ENCODE measurements at regions not wholly inside any gene's neighbourhood (a gene's known extent, or its start where the extent isn't known, plus 50 kb on each side); places are given as distances from the start of the nearest gene placed in this dataset.
"Not testable (repeated sequence)": the region's sequence is repeated elsewhere in the genome, so short reads cannot be mapped to it uniquely, and the experiment has no call there.

- Histone ChIP-seq H3K9me3 (ENCODE audit: control insufficient read depth, low read length) (no peaks in the 10 kb centered on the region), H3K27me3 (ENCODE audit: control insufficient read depth, insufficient read depth, low read length) (no peaks in the 10 kb centered on the region), H3K4me1 (ENCODE audit: control insufficient read depth, insufficient read depth, low read length) (peaks cover 9% of the 10 kb centered on the region), H3K36me3 (ENCODE audit: control insufficient read depth, insufficient read depth, low read length) (no peaks in the 10 kb centered on the region), H3K4me3 (ENCODE audit: low read length) (no peak overlapping the region), H3K9ac (ENCODE audit: low read length) (no peak overlapping the region)
Observed at GRCh38 chr2:238524426-238524983, 97.8 kb downstream of the ASB1 start.

GRCh38 chr2:238525990-238526389 lies 99.3 kb downstream of the ASB1 start:
- H3K9ac ChIP-seq (ENCODE audit: low read length) = no peak overlapping the region

GRCh38 chr2:238527565-238527964 lies 100.8 kb downstream of the ASB1 start:
- H3K27me3 ChIP-seq (ENCODE audit: control insufficient read depth, insufficient read depth, low read length) = no peaks in the 10 kb centered on the region
- no peaks in the 10 kb centered on the region for H3K9me3 ChIP-seq (ENCODE audit: control insufficient read depth, low read length)
- no peak overlapping the region for H3K9ac ChIP-seq (ENCODE audit: low read length)

More at GRCh38 chr2:238525990-238526389, 99.3 kb downstream of the ASB1 start:
- Histone ChIP-seq H3K4me3 (ENCODE audit: low read length) (no peak overlapping the region), H3K4me1 (ENCODE audit: control insufficient read depth, insufficient read depth, low read length) (peaks cover 17% of the 10 kb centered on the region), H3K27me3 (ENCODE audit: control insufficient read depth, insufficient read depth, low read length) (no peaks in the 10 kb centered on the region), H3K9me3 (ENCODE audit: control insufficient read depth, low read length) (no peaks in the 10 kb centered on the region), H3K36me3 (ENCODE audit: control insufficient read depth, insufficient read depth, low read length) (no peaks in the 10 kb centered on the region)

GRCh38 chr2:238528953-238529781 lies 102.4 kb downstream of the ASB1 start:
- Histone ChIP-seq H3K9ac (ENCODE audit: low read length) (no peak overlapping the region), H3K36me3 (ENCODE audit: control insufficient read depth, insufficient read depth, low read length) (no peaks in the 10 kb centered on the region), H3K9me3 (ENCODE audit: control insufficient read depth, low read length) (no peaks in the 10 kb centered on the region), H3K27me3 (ENCODE audit: control insufficient read depth, insufficient read depth, low read length) (no peaks in the 10 kb centered on the region), H3K4me1 (ENCODE audit: control insufficient read depth, insufficient read depth, low read length) (peaks cover 17% of the 10 kb centered on the region), H3K4me3 (ENCODE audit: low read length) (no peak overlapping the region)

More at GRCh38 chr2:238527565-238527964, 100.8 kb downstream of the ASB1 start:
- Histone ChIP-seq H3K4me1 (ENCODE audit: control insufficient read depth, insufficient read depth, low read length) (peaks cover 17% of the 10 kb centered on the region), H3K36me3 (ENCODE audit: control insufficient read depth, insufficient read depth, low read length) (no peaks in the 10 kb centered on the region), H3K4me3 (ENCODE audit: low read length) (no peak overlapping the region)

- not testable (repeated sequence) for H3K36me3 ChIP-seq (ENCODE audit: control insufficient read depth, insufficient read depth, low read length); H3K9ac ChIP-seq (ENCODE audit: low read length); H3K9me3 ChIP-seq (ENCODE audit: control insufficient read depth, low read length); H3K4me3 ChIP-seq (ENCODE audit: low read length); H3K27me3 ChIP-seq (ENCODE audit: control insufficient read depth, insufficient read depth, low read length)
- H3K4me1 ChIP-seq (ENCODE audit: control insufficient read depth, insufficient read depth, low read length) = peaks cover 17% of the 10 kb centered on the region
Observed at GRCh38 chr2:238531017-238531645, 104.4 kb downstream of the ASB1 start.

GRCh38 chr2:238543732-238544131 lies 117.0 kb downstream of the ASB1 start:
- H3K4me1 ChIP-seq (ENCODE audit: control insufficient read depth, insufficient read depth, low read length); H3K27me3 ChIP-seq (ENCODE audit: control insufficient read depth, insufficient read depth, low read length); H3K36me3 ChIP-seq (ENCODE audit: control insufficient read depth, insufficient read depth, low read length); H3K9ac ChIP-seq (ENCODE audit: low read length); H3K4me3 ChIP-seq (ENCODE audit: low read length); H3K9me3 ChIP-seq (ENCODE audit: control insufficient read depth, low read length): not testable (repeated sequence)

GRCh38 chr2:238548902-238549462 lies 122.3 kb downstream of the ASB1 start:
- H3K27me3 ChIP-seq (ENCODE audit: control insufficient read depth, insufficient read depth, low read length) = no peaks in the 10 kb centered on the region
- no peak overlapping the region for H3K4me3 ChIP-seq (ENCODE audit: low read length)
- no peaks in the 10 kb centered on the region for H3K4me1 ChIP-seq (ENCODE audit: control insufficient read depth, insufficient read depth, low read length)
- no peaks in the 10 kb centered on the region for H3K36me3 ChIP-seq (ENCODE audit: control insufficient read depth, insufficient read depth, low read length)
- no peak overlapping the region for H3K9ac ChIP-seq (ENCODE audit: low read length)
- H3K9me3 ChIP-seq (ENCODE audit: control insufficient read depth, low read length) = no peaks in the 10 kb centered on the region

- Histone ChIP-seq H3K4me1 (ENCODE audit: control insufficient read depth, insufficient read depth, low read length) (no peaks in the 10 kb centered on the region), H3K4me3 (ENCODE audit: low read length) (no peak overlapping the region), H3K27me3 (ENCODE audit: control insufficient read depth, insufficient read depth, low read length) (no peaks in the 10 kb centered on the region), H3K9me3 (ENCODE audit: control insufficient read depth, low read length) (no peaks in the 10 kb centered on the region), H3K36me3 (ENCODE audit: control insufficient read depth, insufficient read depth, low read length) (no peaks in the 10 kb centered on the region), H3K9ac (ENCODE audit: low read length) (no peak overlapping the region)
Observed at GRCh38 chr2:238549866-238550265, 123.1 kb downstream of the ASB1 start.

GRCh38 chr2:238551091-238551490 lies 124.4 kb downstream of the ASB1 start:
- H3K9me3 ChIP-seq (ENCODE audit: control insufficient read depth, low read length) = no peaks in the 10 kb centered on the region
- no peaks in the 10 kb centered on the region for H3K27me3 ChIP-seq (ENCODE audit: control insufficient read depth, insufficient read depth, low read length)
- no peak overlapping the region for H3K4me3 ChIP-seq (ENCODE audit: low read length)
- no peak overlapping the region for H3K9ac ChIP-seq (ENCODE audit: low read length)
- no peaks in the 10 kb centered on the region for H3K4me1 ChIP-seq (ENCODE audit: control insufficient read depth, insufficient read depth, low read length)
- no peaks in the 10 kb centered on the region for H3K36me3 ChIP-seq (ENCODE audit: control insufficient read depth, insufficient read depth, low read length)

- Histone ChIP-seq H3K9ac (ENCODE audit: low read length) (no peak overlapping the region), H3K9me3 (ENCODE audit: control insufficient read depth, low read length) (no peaks in the 10 kb centered on the region), H3K4me1 (ENCODE audit: control insufficient read depth, insufficient read depth, low read length) (no peaks in the 10 kb centered on the region), H3K27me3 (ENCODE audit: control insufficient read depth, insufficient read depth, low read length) (no peaks in the 10 kb centered on the region), H3K36me3 (ENCODE audit: control insufficient read depth, insufficient read depth, low read length) (no peaks in the 10 kb centered on the region), H3K4me3 (ENCODE audit: low read length) (no peak overlapping the region)
Observed at GRCh38 chr2:238552226-238552625, 125.5 kb downstream of the ASB1 start.

- Histone ChIP-seq H3K36me3 (ENCODE audit: control insufficient read depth, insufficient read depth, low read length) (no peaks in the 10 kb centered on the region), H3K9ac (ENCODE audit: low read length) (no peak overlapping the region), H3K4me1 (ENCODE audit: control insufficient read depth, insufficient read depth, low read length) (no peaks in the 10 kb centered on the region), H3K4me3 (ENCODE audit: low read length) (no peak overlapping the region), H3K9me3 (ENCODE audit: control insufficient read depth, low read length) (no peaks in the 10 kb centered on the region), H3K27me3 (ENCODE audit: control insufficient read depth, insufficient read depth, low read length) (no peaks in the 10 kb centered on the region)
Observed at GRCh38 chr2:238553159-238553558, 126.4 kb downstream of the ASB1 start.

Data from mucosa of stomach (tissue), 1 donor.